ENCODE measurements at regions not wholly inside any gene's neighbourhood (a gene's known extent, or its start where the extent isn't known, plus 50 kb on each side); places are given as distances from the start of the nearest gene placed in this dataset.

DNA sequence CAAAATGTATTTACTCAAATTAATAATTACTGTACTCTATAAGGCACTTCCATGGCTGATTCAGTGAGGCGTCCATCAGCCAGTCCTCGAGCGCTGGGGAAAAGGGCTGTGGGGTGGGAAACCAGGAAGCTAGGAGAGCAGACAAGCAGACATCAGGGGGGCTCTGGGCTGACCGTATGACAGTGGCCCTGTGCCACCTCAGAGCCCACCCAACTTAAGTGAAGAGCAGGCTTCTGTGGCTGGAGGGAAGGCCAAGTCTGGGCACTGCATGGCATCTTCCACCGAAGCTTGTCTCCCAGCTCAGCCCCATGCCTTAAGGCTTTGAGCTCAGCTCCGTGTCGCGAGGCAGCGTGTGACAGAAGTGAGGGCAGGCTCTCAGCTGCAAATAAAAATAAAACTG lies 464.5 kb upstream of the ZMIZ1 start:
- no peak for TF ChIP-seq CTCF (IDR thresholded peaks at IDR 0.05)
- no peak for TF ChIP-seq EP300 (IDR thresholded peaks at IDR 0.05)
